ENCODE measurements at regions not wholly inside any gene's neighbourhood (a gene's known extent, or its start where the extent isn't known, plus 50 kb on each side); places are given as distances from the start of the nearest gene placed in this dataset.

- Mint-ChIP-seq H3K4me1 (ENCODE audit: insufficient read depth, unreplicated experiment) (no peaks in the 10 kb centered on the region), H3K4me3 (ENCODE audit: unreplicated experiment) (no peak overlapping the region), H3K36me3 (ENCODE audit: insufficient read depth, unreplicated experiment) (no peaks in the 10 kb centered on the region), H3K27me3 (ENCODE audit: insufficient read depth, unreplicated experiment) (no peaks in the 10 kb centered on the region), H3K27ac (ENCODE audit: low read depth, unreplicated experiment) (no peak overlapping the region), H3K9me3 (ENCODE audit: unreplicated experiment) (no peaks in the 10 kb centered on the region)
- CTCF ChIA-PET: no interaction called here
- no TSS peak for BruUV-seq (replicated peaks)
- intact Hi-C loops (cut with micrococcal nuclease): no loop called here
- TF ChIP-seq, protein P1, sequence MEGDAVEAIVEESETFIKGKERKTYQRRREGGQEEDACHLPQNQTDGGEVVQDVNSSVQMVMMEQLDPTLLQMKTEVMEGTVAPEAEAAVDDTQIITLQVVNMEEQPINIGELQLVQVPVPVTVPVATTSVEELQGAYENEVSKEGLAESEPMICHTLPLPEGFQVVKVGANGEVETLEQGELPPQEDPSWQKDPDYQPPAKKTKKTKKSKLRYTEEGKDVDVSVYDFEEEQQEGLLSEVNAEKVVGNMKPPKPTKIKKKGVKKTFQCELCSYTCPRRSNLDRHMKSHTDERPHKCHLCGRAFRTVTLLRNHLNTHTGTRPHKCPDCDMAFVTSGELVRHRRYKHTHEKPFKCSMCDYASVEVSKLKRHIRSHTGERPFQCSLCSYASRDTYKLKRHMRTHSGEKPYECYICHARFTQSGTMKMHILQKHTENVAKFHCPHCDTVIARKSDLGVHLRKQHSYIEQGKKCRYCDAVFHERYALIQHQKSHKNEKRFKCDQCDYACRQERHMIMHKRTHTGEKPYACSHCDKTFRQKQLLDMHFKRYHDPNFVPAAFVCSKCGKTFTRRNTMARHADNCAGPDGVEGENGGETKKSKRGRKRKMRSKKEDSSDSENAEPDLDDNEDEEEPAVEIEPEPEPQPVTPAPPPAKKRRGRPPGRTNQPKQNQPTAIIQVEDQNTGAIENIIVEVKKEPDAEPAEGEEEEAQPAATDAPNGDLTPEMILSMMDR (IDR thresholded peaks at IDR 0.05; ENCODE audit: unreplicated experiment): no peak
- no peak for DNase-seq (ENCODE audit: unreplicated experiment)
- POLR2A ChIA-PET: interaction anchor here (1.1 kb wide), 1 partner anchor 39 kb away, joined by 4 read pairs; no protein-coding TSS in a partner anchor
Observed at GRCh38 chr6:44528716-44529115, 141.2 kb downstream of the CDC5L start.

- no peak for DNase-seq (ENCODE audit: unreplicated experiment)
- Mint-ChIP-seq H3K27me3 (ENCODE audit: insufficient read depth, unreplicated experiment) (no peaks in the 10 kb centered on the region), H3K9me3 (ENCODE audit: unreplicated experiment) (no peaks in the 10 kb centered on the region), H3K4me1 (ENCODE audit: insufficient read depth, unreplicated experiment) (no peaks in the 10 kb centered on the region), H3K36me3 (ENCODE audit: insufficient read depth, unreplicated experiment) (no peaks in the 10 kb centered on the region), H3K27ac (ENCODE audit: low read depth, unreplicated experiment) (no peak overlapping the region), H3K4me3 (ENCODE audit: unreplicated experiment) (no peak overlapping the region)
- no TSS peak for BruUV-seq (replicated peaks)
- TF ChIP-seq, protein P1 (IDR thresholded peaks at IDR 0.05; ENCODE audit: unreplicated experiment): no peak
- ChIA-PET POLR2A (interaction anchor here (1.1 kb wide), 1 partner anchor 39 kb away, joined by 4 read pairs; no protein-coding TSS in a partner anchor), CTCF (no interaction called here)
- intact Hi-C loops (cut with micrococcal nuclease): no loop called here
Observed at GRCh38 chr6:44529146-44529905, 141.8 kb downstream of the CDC5L start.

DNA sequence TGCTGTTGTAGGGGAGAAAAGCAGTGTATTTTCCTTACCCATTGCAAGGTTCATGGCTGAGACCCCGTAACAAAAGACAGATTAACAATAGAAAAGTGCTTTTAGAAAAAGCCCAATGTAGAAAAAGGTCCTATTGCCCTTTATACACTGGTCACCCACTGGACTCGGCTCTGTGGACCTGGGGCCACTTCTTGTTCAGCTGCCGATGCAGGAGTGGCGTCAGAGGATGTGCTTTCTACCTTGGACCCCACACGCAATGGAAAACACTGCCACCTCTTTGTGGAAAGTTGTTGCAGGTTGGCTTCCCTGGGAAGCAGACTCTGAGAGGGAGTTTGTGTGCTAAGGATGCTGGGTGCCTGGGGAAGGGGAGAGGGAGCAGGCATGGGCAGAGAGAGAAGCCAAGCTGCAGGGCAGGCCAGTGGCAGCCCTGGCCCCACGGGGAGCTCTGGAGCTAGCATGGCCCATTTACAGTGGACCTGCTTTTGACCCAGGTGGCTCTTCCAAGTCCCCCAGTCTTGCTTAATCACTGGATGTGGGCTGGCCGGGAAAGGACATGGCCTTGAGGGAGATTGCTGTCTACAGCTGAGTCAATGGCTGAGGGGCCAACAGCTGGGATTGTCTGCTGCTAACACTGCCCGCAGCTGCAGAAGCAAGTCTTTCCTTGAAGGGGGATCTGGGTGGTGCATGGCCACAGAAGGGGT, 142.9 kb downstream of the CDC5L start:
- BruUV-seq (replicated peaks): no TSS peak
- DNase-seq (ENCODE audit: unreplicated experiment): no peak
- TF ChIP-seq, protein P1 (IDR thresholded peaks at IDR 0.05; ENCODE audit: unreplicated experiment): no peak
- Mint-ChIP-seq H3K27ac (ENCODE audit: low read depth, unreplicated experiment) (no peak overlapping the region), H3K9me3 (ENCODE audit: unreplicated experiment) (no peaks in the 10 kb centered on the region), H3K4me1 (ENCODE audit: insufficient read depth, unreplicated experiment) (no peaks in the 10 kb centered on the region), H3K4me3 (ENCODE audit: unreplicated experiment) (no peak overlapping the region), H3K36me3 (ENCODE audit: insufficient read depth, unreplicated experiment) (no peaks in the 10 kb centered on the region), H3K27me3 (ENCODE audit: insufficient read depth, unreplicated experiment) (no peaks in the 10 kb centered on the region)
- ChIA-PET CTCF (interaction anchor here (1.1 kb wide), 1 partner anchor 9 kb away, joined by 3 read pairs; no protein-coding TSS in a partner anchor), POLR2A (interaction anchor here (0.8 kb wide), 1 partner anchor 12 kb away, joined by 3 read pairs; no protein-coding TSS in a partner anchor)
- intact Hi-C loops (cut with micrococcal nuclease): no loop called here

- Mint-ChIP-seq H3K27ac (ENCODE audit: low read depth, unreplicated experiment) (no peak overlapping the region), H3K36me3 (ENCODE audit: insufficient read depth, unreplicated experiment) (no peaks in the 10 kb centered on the region), H3K4me1 (ENCODE audit: insufficient read depth, unreplicated experiment) (no peaks in the 10 kb centered on the region), H3K27me3 (ENCODE audit: insufficient read depth, unreplicated experiment) (no peaks in the 10 kb centered on the region), H3K9me3 (ENCODE audit: unreplicated experiment) (no peaks in the 10 kb centered on the region), H3K4me3 (ENCODE audit: unreplicated experiment) (no peak overlapping the region)
- ChIA-PET CTCF (interaction anchor here (1.1 kb wide), 1 partner anchor 10 kb away, joined by 3 read pairs; no protein-coding TSS in a partner anchor), POLR2A (interaction anchor here (0.8 kb wide), 1 partner anchor 13 kb away, joined by 3 read pairs; no protein-coding TSS in a partner anchor)
- BruUV-seq (replicated peaks): no TSS peak
- intact Hi-C loops (cut with micrococcal nuclease): no loop called here
- TF ChIP-seq, protein P1 (IDR thresholded peaks at IDR 0.05; ENCODE audit: unreplicated experiment): no peak
- DNase-seq (ENCODE audit: unreplicated experiment): no peak
Observed at GRCh38 chr6:44530910-44531234, 143.4 kb downstream of the CDC5L start.

Measured in MCF 10A (cell line).